ENCODE measurements at regions not wholly inside any gene's neighbourhood (a gene's known extent, or its start where the extent isn't known, plus 50 kb on each side); places are given as distances from the start of the nearest gene placed in this dataset.

- DNase-seq = no peak
Observed at GRCh38 chr12:45549337-45549902, 180.1 kb upstream of the ARID2 start.

GRCh38 chr12:45553204-45553603 lies 176.3 kb upstream of the ARID2 start:
- DNase-seq = no peak

- peak in 1 of 14 donors; percentile 1 for DNase-seq
Observed at GRCh38 chr12:45557016-45557415, 172.5 kb upstream of the ARID2 start.

DNA sequence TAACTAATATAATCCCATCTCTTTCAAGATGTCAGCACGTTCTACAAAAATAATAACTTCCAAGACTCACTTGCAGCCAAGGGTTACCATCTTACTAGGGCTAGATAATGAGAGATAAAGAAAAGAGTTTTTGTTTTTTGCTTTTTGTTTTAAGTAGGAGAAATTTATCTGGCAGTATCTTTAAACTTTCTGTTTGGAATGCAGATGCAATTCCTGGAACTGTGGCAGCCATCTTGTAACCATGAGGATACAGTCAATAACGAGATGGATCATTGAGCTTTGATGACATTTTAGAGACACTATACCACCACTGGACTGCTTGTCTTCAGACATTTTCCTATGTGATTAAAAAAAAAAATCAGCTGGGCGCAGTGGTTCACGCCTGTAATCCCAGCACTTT lies 171.2 kb upstream of the ARID2 start:
- DNase-seq = no peak

DNA sequence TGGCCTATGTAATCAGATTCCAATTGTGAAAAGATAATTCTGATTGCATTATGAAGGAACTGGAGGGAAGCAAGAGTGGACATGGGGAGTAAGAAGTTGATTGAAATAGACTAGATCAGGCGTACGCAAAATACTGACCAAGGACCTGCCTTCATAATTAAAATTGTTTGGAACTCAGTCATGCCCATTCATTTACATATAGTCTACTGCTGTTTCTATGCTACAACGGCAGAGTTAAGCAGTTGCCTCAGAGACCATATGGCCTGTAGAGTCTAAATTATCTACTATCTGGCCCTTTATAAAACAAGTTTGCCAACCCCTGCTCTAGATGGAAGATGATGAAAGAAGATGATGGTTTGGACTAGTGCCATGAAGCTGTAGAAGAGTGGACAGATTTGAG lies 170.0 kb upstream of the ARID2 start:
- no peak for DNase-seq

GRCh38 chr12:45560689-45561088 lies 168.8 kb upstream of the ARID2 start:
- no peak for DNase-seq

DNA sequence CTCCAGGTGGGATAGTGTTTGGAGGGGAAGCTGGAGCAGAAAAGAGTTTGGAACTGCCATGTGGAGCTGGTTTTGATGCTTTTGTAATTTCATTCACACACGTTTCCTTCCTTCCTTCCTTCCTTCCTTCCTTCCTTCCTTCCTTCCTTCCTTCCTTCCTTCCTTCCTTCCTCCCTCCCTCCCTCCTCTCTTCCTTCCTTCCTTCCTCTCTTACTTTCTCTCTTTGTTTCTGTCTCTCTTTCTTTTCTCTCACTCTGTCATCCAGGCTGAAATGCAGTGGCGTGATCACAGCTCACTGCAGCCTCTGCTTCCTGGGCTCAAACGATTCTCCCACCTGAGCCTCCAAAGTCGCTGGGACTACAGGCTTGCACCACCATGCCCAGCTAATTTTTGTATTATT lies 168.0 kb upstream of the ARID2 start:
- no peak for DNase-seq

GRCh38 chr12:45565590-45565989 lies 163.9 kb upstream of the ARID2 start:
- DNase-seq = no peak

DNA sequence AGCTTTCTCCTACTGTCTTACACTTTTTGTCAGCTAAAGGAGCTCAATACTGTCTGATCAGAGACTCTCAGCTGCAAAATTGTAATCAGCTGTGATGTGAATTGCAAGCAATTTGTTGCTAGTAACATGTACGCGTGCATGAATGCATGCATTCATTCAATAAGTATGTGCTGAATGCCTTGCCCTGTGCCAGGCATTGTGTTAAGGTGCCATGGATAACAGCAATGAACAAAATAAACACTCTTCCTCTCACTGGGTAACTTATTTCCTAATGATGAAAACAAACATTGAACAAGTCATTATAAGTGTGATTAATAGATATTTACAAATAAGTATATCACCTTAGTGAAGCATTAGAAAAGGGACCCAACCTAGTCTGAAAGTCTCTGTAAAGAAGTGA lies 163.2 kb upstream of the ARID2 start:
- DNase-seq = no peak

- no peak for DNase-seq
Observed at GRCh38 chr12:45568808-45569207, 160.7 kb upstream of the ARID2 start.

DNA sequence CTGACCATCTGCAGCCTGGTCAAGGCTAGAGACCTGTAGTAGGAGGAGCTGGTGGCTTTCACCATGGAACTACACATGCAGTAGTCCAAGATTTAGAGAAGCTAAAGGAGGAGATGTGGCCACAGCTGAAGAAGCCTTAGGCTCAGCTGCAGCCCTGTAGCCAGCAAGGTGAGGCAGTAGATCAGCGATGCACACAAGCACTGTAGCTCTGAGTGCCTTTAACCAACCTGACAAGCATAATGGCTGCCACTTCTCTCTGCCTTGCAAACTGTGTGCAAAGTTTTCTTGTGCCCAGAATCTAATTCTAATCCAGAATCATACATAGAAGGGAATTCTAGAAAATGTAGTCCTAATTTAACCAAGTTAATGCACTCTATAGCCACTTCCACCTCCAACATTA lies 159.0 kb upstream of the ARID2 start:
- DNase-seq = no peak

- no peak for DNase-seq
Observed at GRCh38 chr12:45572114-45572513, 157.4 kb upstream of the ARID2 start.

DNA sequence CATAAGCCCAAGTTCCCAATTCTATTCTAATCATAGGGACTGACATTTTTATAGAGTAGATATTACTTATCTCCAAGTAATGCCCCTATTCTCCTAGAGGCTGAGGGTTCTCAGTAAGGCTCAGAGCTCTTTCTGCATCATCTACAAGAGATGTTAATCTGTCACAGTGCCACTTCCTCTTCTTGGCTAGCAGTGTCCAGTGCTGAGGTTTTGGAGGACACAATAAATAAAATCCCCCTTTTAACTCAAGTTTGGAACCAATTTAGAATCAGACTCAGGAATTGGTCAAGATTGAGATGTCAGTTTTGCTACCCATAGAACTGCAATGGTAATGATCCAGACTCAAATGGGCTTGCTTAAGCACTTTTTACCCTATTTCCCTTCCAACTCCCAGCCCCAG lies 154.1 kb upstream of the ARID2 start:
- DNase-seq = no peak

DNA sequence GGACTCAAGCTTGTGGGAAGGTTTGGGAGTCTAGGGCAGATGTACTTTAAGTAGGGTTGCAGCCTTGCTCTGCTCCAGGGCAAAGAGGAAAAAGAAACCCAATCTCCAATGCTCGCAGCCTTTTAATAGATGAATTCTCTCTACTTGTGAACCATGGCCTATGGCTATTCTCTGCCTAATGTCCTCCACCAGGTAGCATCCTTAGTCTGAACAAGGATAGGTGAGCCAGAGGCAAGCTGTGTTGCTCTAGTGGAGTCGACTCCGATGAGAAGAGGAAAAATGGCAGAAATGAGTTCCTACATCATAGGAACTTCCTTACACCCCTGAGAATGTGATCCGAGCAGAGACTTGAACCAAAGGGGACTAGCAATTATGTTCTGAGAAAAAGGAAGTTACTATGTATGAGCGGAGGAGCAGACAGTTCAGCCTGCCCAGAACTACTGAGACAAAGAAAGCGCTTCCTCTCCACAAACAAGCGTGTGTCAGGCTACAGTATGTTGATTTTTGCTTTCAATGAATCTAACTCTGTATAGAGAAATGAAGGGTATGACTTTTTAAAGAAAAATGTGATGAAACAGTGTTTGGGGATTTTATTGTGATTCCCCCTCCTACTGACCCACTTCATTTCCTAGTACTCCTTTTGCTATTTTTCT lies 153.6 kb upstream of the ARID2 start:
- DNase-seq = peak in 2 of 14 donors; percentile 2

DNA sequence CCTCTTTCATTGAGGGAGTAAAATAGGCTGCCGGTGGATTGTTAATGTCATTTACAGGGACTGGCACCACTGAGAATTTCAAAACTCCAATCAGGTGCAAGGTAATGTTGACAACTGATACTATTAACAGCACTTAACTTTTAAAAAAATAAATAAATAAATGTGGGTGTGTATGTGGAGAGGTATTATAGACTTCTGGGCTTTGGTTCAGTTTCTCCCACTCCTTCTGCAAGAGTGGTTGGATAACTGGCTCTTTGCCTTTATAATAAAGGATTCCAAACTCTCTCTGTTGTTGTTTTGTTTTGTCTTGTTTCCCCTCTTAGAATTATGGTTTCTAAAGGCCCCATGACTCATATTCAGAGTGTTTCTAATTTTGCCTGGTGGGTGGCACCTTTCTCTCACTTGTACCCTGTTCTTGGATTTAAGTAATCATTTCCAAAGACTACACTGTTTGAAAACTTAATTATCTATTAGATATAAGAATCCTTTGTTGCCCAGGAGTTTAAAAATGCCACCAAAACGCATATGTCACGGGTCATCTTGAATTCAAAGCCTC lies 151.6 kb upstream of the ARID2 start:
- no peak for DNase-seq

DNA sequence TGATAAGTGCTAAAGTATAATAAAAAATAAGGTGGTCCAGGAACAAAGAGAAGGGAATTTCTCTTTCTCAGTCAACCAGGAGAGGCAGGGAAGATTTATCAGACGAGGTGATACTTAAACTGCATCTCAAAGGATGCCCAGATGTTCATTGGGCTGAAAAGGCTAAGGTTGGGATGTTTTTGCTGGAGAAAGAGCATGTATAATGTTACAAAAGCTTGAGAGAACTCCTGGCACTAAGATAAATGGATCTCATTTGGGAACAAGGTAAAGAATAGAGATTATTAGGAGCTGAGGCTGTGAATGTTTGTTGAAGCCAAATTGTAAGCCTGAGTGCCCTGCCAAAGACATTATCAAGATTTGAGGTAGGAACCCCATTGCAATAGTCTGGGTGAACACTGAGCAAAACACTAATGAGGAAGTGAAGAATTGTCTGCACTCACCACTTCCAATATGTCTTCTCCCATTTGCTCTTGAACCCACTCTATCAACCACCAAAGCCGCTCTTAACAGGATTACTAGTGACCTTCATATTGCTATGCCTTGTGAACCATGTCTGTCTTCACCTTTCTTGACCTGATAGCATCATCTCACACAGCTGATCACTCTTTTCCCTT lies 149.0 kb upstream of the ARID2 start:
- DNase-seq = no peak

DNA sequence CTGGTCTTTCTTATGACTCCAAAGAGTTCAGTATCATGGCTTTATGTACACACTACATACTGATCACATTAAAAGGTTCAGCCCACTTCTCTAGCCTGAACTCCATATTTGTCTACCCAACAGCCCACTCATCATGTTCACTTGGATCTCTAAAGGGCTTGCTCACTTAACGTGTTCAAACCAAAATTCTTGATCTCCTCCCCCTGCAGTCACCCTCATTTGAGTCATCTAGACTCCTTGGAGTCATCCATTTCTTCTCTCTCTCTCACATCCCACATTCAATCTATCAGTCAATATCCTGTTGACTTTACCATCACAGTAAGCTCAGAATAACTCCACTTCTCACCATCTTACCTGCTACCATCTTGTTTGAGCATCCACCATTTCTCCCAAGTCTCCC lies 148.4 kb upstream of the ARID2 start:
- DNase-seq = no peak

- DNase-seq = no peak
Observed at GRCh38 chr12:45582536-45582935, 147.0 kb upstream of the ARID2 start.

DNA sequence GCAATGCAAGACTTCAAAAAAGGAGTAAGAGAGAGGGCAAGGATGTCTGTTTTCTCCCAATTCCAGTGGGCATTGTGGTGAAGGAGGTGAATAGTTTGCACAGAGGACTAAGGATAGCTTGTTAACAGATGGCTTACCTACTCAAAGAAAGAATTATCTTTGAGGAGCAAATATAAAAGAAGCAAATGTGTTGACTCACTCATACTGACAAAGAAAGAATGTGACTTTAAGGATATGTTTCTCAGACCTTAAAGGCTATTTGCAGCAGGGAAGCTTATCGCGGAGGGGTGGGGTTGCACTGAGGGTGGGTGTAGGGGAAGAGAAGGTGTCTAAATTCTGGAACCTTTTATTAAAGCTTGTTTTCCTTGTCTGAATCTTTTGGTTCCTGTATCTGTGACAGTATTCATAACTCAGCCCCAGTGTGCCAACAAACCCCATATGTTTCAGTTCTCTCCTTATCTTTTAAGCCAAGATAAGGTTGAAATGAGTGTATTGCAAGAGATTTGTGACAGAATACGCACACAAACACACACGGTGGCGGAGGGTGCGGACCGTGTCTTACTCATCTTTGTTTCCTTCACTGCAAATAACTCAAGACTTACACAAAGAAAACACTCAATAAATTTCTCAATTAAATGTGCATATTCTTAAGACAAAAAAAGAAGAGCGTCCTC lies 146.4 kb upstream of the ARID2 start:
- no peak for DNase-seq

DNA sequence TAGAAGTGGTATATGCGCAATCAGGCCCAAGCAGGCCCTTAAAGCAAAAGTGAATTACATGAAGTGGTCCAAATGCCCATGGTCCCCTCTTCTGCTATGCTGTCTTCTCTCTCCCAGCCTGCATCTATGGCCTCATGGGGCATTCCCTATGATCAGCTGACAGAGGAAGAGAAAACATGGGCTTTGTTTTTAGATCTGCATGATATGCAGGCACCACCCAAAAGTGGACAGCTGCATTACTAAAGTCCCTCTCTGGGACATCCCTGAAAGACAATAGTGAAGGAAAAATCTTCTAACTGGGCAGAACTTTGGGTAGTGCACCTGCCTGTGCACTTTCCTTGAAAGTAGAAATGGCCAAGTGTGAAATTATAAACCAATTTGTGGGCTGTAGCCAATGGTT lies 145.2 kb upstream of the ARID2 start:
- DNase-seq = no peak

DNA sequence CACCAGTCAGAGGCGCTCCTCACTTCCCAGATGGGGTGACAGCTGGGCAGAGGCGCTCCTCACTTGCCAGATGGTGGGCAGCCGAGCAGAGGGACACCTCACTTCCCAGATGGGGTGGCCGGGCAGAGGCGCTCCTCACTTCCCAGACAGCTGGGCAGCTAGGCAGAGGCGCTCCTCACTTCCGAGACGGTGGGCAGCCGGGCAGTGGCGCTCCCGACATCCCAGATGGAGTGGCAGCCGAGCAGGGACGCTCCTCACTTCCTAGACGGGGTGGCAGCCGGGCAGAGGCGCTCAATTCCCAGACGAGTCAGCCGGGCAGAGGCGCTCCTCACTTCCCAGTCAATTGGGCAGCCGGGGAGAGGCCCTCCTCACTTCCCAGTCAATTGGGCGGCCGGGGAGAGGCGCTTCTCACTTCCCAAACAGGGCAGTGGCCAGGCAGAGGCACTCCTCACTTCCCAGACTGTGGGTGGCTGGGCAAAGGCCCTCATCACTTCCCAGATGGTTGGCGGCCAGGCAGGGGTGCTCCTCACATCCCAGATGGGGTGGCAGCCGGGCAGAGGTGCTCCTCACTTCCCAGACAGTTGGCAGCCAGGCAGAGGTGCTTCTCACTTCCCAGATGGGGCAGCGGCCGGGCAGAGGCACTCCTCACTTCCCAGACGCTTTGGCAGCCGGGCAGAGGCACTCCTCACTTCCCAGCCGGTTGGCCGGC lies 143.8 kb upstream of the ARID2 start:
- no peak for DNase-seq

- no peak for DNase-seq
Observed at GRCh38 chr12:45586486-45586885, 143.0 kb upstream of the ARID2 start.

- DNase-seq = no peak
Observed at GRCh38 chr12:45587012-45587411, 142.5 kb upstream of the ARID2 start.
